GM23338 (cell line): ENCODE measurements at regions not wholly inside any gene's neighbourhood (a gene's known extent, or its start where the extent isn't known, plus 50 kb on each side); places are given as distances from the start of the nearest gene placed in this dataset.

Experiments
- ATAC-seq: fragments of 200-7000 bp; cut with Tn5 transposase; 3 replicates; pipeline ENCODE4 v1.9.1; 2020
- DNase-seq: peaks from one replicate; pipeline ENCODE4 v3.0.0-alpha.2; 2015; ENCODE audit warnings: low spot score
- H2AFZ ChIP-seq: fragments of 200-600 bp; sonication (generic); 2 replicates; pipeline ENCODE4 v1.8.0; 2016; ENCODE audit warnings: antibody characterized with exemption, mild to moderate bottlenecking, moderate library complexity
- H3F3A ChIP-seq: fragments of 200-600 bp; sonication (generic); replicated peaks from 2 replicates; pipeline ENCODE4 v1.8.0; 2017; ENCODE audit warnings: antibody characterized with exemption, mixed run types, low read depth
- H3K27ac ChIP-seq: fragments of 200-600 bp; sonication (generic); 2 replicates; pipeline ENCODE4 v1.6.1; 2016; ENCODE audit warnings: low read depth
- H3K27me3 ChIP-seq: fragments of 200-600 bp; sonication (generic); 2 replicates; pipeline ENCODE4 v1.8.0; 2016; ENCODE audit warnings: mild to moderate bottlenecking, mixed run types, moderate library complexity; ENCODE audit not compliant: insufficient read depth
- H3K36me3 ChIP-seq: fragments of 200-600 bp; sonication (generic); 2 replicates; pipeline ENCODE4 v1.8.0; 2016; ENCODE audit warnings: mild to moderate bottlenecking; ENCODE audit not compliant: insufficient read depth
- H3K4me1 ChIP-seq: fragments of 200-600 bp; sonication (generic); 2 replicates; pipeline ENCODE4 v1.8.0; 2016; ENCODE audit warnings: mild to moderate bottlenecking, moderate library complexity; ENCODE audit not compliant: insufficient read depth
- H3K4me2 ChIP-seq: fragments of 200-600 bp; sonication (generic); 2 replicates; pipeline ENCODE4 v1.7.1; 2017; ENCODE audit warnings: mixed run types
- H3K4me3 ChIP-seq: fragments of 200-600 bp; sonication (generic); 2 replicates; pipeline ENCODE4 v1.6.1; 2016; ENCODE audit warnings: mixed run types
- H3K79me2 ChIP-seq: fragments of 200-600 bp; sonication (generic); replicated peaks from 2 replicates; pipeline ENCODE4 v1.8.0; 2017; ENCODE audit warnings: mild to moderate bottlenecking; ENCODE audit not compliant: insufficient read depth
- H3K9me2 ChIP-seq: fragments of 200-600 bp; sonication (generic); 2 replicates; pipeline ENCODE4 v1.8.0; 2017; ENCODE audit not compliant: insufficient read depth
- H4K20me1 ChIP-seq: fragments of 200-600 bp; sonication (generic); replicated peaks from 2 replicates; pipeline ENCODE4 v1.8.0; 2017; ENCODE audit warnings: mild to moderate bottlenecking; ENCODE audit not compliant: insufficient read depth
- H3K27ac Mint-ChIP-seq: 2 replicates; pipeline ENCODE4 v1.8.0; 2020; ENCODE audit warnings: inconsistent platforms, mild to moderate bottlenecking, moderate library complexity, mixed read lengths
- H3K27me3 Mint-ChIP-seq: 3 replicates; pipeline ENCODE4 v1.8.0; 2022; ENCODE audit warnings: low read depth, mild to moderate bottlenecking, moderate library complexity, mixed read lengths, inconsistent platforms; ENCODE audit not compliant: insufficient read depth, poor library complexity
- H3K36me3 Mint-ChIP-seq: 3 replicates; pipeline ENCODE4 v1.8.0; 2021; ENCODE audit warnings: low read depth, mild to moderate bottlenecking, inconsistent platforms, moderate library complexity, mixed read lengths
- H3K4me1 Mint-ChIP-seq: 3 replicates; pipeline ENCODE4 v1.8.0; 2020; ENCODE audit warnings: mild to moderate bottlenecking, inconsistent platforms, mixed read lengths
- H3K4me3 Mint-ChIP-seq: 3 replicates; pipeline ENCODE4 v1.8.0; 2021; ENCODE audit warnings: moderate library complexity, mild to moderate bottlenecking, inconsistent platforms, mixed read lengths
- H3K9me3 Mint-ChIP-seq: 3 replicates; pipeline ENCODE4 v1.8.0; 2020; ENCODE audit warnings: moderate library complexity, mild to moderate bottlenecking, inconsistent platforms, mixed read lengths
- CREB1 ChIP-seq: fragments of 250-450 bp; sonication (Bioruptor Pico); IDR thresholded peaks from 2 replicates; pipeline ENCODE4 v1.5.0; 2020; ENCODE audit warnings: low read depth, mild to moderate bottlenecking, moderate library complexity
- CTCF ChIP-seq, 2 experiments: fragments of 200-600 bp in 1 of 2; sonication (generic) in 1 of 2; conservative IDR thresholded peaks; 2 replicates each; pipeline versions ENCODE4 v1.5.1 to v1.6.1; 2016 to 2017; ENCODE audit warnings: antibody characterized with exemption in 2 of 2, low read depth in 2 of 2, mild to moderate bottlenecking in 2 of 2, moderate library complexity in 1 of 2
- EZH2 ChIP-seq: fragments of 200-600 bp; sonication (generic); IDR thresholded peaks from one replicate; pipeline ENCODE4 v1.8.0; 2017; ENCODE audit warnings: antibody characterized with exemption, mild to moderate bottlenecking, low read depth; ENCODE audit not compliant: unreplicated experiment
- EZH2phosphoT487 ChIP-seq: fragments of 200-600 bp; sonication (generic); IDR thresholded peaks from one replicate; pipeline ENCODE4 v1.8.1; 2018; ENCODE audit warnings: antibody characterized with exemption; ENCODE audit not compliant: unreplicated experiment
- JUNB ChIP-seq: IDR thresholded peaks from one replicate; pipeline ENCODE4 v1.6.1; 2016; ENCODE audit warnings: antibody characterized with exemption; ENCODE audit not compliant: unreplicated experiment
- NANOG ChIP-seq: IDR thresholded peaks from 2 replicates; pipeline ENCODE4 v1.6.1; 2016; ENCODE audit warnings: antibody characterized with exemption, borderline replicate concordance
- POLR2AphosphoS5 ChIP-seq: IDR thresholded peaks from 2 replicates; pipeline ENCODE4 v1.6.1; 2016; ENCODE audit warnings: antibody characterized with exemption, low read depth
- ZNF114 ChIP-seq: fragments of 250-450 bp; sonication (Bioruptor Pico); IDR thresholded peaks from 2 replicates; pipeline ENCODE4 v1.5.0; 2020; ENCODE audit warnings: mild to moderate bottlenecking, moderate library complexity
- TF ChIP-seq, protein P1 (sequence below): IDR thresholded peaks from 2 replicates; pipeline ENCODE4 v1.6.1; 2016; ENCODE audit warnings: antibody characterized with exemption
- TF ChIP-seq, protein P2 (sequence below): IDR thresholded peaks from one replicate; pipeline ENCODE4 v1.6.1; 2018; ENCODE audit warnings: antibody characterized with exemption; ENCODE audit not compliant: unreplicated experiment

DNA sequence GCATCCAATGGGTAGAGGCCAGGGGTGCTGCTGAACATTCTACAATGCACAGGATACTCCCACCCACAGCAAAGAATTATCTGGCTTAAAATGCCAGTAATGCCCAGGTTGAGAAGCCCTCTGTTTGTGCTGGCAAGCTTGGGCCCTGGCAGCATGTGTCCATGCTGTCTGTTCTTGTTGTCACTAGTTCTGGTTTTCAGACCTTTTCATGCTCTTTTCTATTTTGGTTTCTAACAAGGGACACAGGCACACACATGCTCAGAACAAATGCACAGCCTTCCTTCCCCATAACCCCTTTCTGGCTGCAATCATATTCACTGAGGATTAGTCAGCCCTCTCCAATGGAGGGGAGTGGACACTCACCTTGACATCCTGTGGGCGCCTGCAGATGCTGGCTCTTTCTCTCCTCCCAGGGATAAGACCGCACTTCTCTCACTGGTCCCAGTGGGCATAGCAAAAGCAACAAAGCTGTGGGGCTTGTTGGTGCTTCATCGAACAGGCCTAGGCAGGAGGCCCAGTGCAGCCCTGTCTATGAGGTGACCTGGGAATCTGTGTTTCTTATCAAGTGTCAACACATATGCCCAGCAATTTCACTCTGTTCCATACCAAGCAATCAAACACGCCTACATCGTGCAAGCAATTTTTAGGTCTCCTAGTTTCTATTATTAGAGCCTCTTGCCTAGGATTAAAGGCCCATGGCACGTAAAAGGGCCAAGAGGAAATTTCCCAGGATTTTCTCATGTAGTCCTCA is 271.1 kb upstream of the CCL2 start:
- DNase-seq (no peak), ATAC-seq (no peak)
- Mint-ChIP-seq H3K27me3 (peaks cover 5% of the 10 kb centered on the region), H3K4me1 (no peaks in the 10 kb centered on the region; the same call in 2 of the 3 replicates), H3K36me3 (peaks cover 2% of the 10 kb centered on the region; the same call in 1 of the 3 replicates), H3K27ac (no peak overlapping the region), H3K4me3 (no peak overlapping the region), H3K9me3 (peaks cover 16% of the 10 kb centered on the region)
- no peaks in the 10 kb centered on the region for H4K20me1 ChIP-seq
- no peak for TF ChIP-seq ZNF114
- H3K27me3 ChIP-seq: no peaks in the 10 kb centered on the region
- no peaks in the 10 kb centered on the region for H3K79me2 ChIP-seq
- H3F3A ChIP-seq: no peaks in the 10 kb centered on the region
- no peak overlapping the region for H3K27ac ChIP-seq
- no peak overlapping the region for H3K4me2 ChIP-seq
- peaks cover 4% of the 10 kb centered on the region; the same call in 1 of the 2 replicates for H3K36me3 ChIP-seq
- no peak overlapping the region for H3K4me3 ChIP-seq
- no peaks in the 10 kb centered on the region for H3K4me1 ChIP-seq
- H2AFZ ChIP-seq: no peak overlapping the region
- peaks cover 8% of the 10 kb centered on the region; the same call in 1 of the 2 replicates for H3K9me2 ChIP-seq

- peaks cover 4% of the 10 kb centered on the region for H3K27me3 Mint-ChIP-seq
- H3K4me1 ChIP-seq: no peaks in the 10 kb centered on the region; the same call in 1 of the 2 replicates
- no peaks in the 10 kb centered on the region for H3F3A ChIP-seq
- H3K27ac Mint-ChIP-seq: no peak overlapping the region
- H3K4me3 Mint-ChIP-seq: no peak overlapping the region
- H3K9me2 ChIP-seq: peaks cover 8% of the 10 kb centered on the region; the same call in 1 of the 2 replicates
- ATAC-seq (no peak), DNase-seq (no peak)
- H3K4me2 ChIP-seq: no peak overlapping the region
- no peak overlapping the region for H2AFZ ChIP-seq
- no peaks in the 10 kb centered on the region for H3K27me3 ChIP-seq
- H3K27ac ChIP-seq: no peak overlapping the region
- H3K36me3 Mint-ChIP-seq: peaks cover 2% of the 10 kb centered on the region; the same call in 1 of the 3 replicates
- H4K20me1 ChIP-seq: no peaks in the 10 kb centered on the region
- peaks cover 13% of the 10 kb centered on the region for H3K9me3 Mint-ChIP-seq
- no peaks in the 10 kb centered on the region for H3K79me2 ChIP-seq
- H3K4me3 ChIP-seq: no peak overlapping the region
- peaks cover 10% of the 10 kb centered on the region for H3K4me1 Mint-ChIP-seq
- peaks cover 4% of the 10 kb centered on the region; the same call in 1 of the 2 replicates for H3K36me3 ChIP-seq
- TF ChIP-seq EZH2phosphoT487 (no peak), EZH2 (no peak), POLR2AphosphoS5 (no peak), NANOG (no peak), JUNB (no peak), ZNF114 (no peak), CREB1 (no peak), CTCF (conservative IDR thresholded peaks at IDR 0.05; ENCODE audit: low read depth in 2 of 2) (no peak)
- TF ChIP-seq, protein P1, sequence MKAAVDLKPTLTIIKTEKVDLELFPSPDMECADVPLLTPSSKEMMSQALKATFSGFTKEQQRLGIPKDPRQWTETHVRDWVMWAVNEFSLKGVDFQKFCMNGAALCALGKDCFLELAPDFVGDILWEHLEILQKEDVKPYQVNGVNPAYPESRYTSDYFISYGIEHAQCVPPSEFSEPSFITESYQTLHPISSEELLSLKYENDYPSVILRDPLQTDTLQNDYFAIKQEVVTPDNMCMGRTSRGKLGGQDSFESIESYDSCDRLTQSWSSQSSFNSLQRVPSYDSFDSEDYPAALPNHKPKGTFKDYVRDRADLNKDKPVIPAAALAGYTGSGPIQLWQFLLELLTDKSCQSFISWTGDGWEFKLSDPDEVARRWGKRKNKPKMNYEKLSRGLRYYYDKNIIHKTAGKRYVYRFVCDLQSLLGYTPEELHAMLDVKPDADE: no peak
- TF ChIP-seq, protein P2, sequence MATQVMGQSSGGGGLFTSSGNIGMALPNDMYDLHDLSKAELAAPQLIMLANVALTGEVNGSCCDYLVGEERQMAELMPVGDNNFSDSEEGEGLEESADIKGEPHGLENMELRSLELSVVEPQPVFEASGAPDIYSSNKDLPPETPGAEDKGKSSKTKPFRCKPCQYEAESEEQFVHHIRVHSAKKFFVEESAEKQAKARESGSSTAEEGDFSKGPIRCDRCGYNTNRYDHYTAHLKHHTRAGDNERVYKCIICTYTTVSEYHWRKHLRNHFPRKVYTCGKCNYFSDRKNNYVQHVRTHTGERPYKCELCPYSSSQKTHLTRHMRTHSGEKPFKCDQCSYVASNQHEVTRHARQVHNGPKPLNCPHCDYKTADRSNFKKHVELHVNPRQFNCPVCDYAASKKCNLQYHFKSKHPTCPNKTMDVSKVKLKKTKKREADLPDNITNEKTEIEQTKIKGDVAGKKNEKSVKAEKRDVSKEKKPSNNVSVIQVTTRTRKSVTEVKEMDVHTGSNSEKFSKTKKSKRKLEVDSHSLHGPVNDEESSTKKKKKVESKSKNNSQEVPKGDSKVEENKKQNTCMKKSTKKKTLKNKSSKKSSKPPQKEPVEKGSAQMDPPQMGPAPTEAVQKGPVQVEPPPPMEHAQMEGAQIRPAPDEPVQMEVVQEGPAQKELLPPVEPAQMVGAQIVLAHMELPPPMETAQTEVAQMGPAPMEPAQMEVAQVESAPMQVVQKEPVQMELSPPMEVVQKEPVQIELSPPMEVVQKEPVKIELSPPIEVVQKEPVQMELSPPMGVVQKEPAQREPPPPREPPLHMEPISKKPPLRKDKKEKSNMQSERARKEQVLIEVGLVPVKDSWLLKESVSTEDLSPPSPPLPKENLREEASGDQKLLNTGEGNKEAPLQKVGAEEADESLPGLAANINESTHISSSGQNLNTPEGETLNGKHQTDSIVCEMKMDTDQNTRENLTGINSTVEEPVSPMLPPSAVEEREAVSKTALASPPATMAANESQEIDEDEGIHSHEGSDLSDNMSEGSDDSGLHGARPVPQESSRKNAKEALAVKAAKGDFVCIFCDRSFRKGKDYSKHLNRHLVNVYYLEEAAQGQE: no peak
These were observed 269.0 kb upstream of the CCL2 start for GRCh38 chr17:33986088-33986487.
